ENCODE measurements at regions not wholly inside any gene's neighbourhood (a gene's known extent, or its start where the extent isn't known, plus 50 kb on each side); places are given as distances from the start of the nearest gene placed in this dataset.

DNA sequence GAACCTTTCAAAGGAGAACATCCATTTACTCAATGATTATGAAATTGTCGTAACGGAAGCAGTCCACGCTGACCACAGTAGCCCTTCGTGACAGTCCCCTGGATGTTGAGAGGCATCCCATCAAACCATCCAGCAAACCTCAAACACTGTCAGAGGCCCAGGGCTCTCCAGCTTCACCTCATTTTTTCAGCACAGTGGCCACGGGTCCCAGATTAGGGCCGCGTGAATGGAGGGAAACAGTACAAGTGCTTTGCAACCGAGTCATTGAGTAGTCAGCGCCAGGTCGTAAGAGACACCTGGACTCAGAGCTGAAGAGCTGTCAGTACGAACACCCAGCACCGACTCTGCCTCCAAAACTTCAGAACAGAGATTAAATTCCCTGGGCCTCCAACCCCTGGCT lies 552.5 kb upstream of the SALL3 start:
- H3K4me3 ChIP-seq (ENCODE audit: low read depth, low read length) = no peak overlapping the region
- DNase-seq (ENCODE audit: low read depth) = no peak
- TF ChIP-seq, protein P1, sequence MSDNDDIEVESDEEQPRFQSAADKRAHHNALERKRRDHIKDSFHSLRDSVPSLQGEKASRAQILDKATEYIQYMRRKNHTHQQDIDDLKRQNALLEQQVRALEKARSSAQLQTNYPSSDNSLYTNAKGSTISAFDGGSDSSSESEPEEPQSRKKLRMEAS (IDR thresholded peaks at IDR 0.05; ENCODE audit: low read depth, low read length) = no peak
- no peak for TF ChIP-seq MYC (IDR thresholded peaks at IDR 0.05; ENCODE audit: low read depth, low read length)
- no peak for TF ChIP-seq POLR2A (IDR thresholded peaks at IDR 0.05; ENCODE audit: extremely low read depth, insufficient read length)
- TF ChIP-seq, protein P2, sequence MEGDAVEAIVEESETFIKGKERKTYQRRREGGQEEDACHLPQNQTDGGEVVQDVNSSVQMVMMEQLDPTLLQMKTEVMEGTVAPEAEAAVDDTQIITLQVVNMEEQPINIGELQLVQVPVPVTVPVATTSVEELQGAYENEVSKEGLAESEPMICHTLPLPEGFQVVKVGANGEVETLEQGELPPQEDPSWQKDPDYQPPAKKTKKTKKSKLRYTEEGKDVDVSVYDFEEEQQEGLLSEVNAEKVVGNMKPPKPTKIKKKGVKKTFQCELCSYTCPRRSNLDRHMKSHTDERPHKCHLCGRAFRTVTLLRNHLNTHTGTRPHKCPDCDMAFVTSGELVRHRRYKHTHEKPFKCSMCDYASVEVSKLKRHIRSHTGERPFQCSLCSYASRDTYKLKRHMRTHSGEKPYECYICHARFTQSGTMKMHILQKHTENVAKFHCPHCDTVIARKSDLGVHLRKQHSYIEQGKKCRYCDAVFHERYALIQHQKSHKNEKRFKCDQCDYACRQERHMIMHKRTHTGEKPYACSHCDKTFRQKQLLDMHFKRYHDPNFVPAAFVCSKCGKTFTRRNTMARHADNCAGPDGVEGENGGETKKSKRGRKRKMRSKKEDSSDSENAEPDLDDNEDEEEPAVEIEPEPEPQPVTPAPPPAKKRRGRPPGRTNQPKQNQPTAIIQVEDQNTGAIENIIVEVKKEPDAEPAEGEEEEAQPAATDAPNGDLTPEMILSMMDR (IDR thresholded peaks at IDR 0.05; ENCODE audit: low read depth, low read length) = no peak

DNA sequence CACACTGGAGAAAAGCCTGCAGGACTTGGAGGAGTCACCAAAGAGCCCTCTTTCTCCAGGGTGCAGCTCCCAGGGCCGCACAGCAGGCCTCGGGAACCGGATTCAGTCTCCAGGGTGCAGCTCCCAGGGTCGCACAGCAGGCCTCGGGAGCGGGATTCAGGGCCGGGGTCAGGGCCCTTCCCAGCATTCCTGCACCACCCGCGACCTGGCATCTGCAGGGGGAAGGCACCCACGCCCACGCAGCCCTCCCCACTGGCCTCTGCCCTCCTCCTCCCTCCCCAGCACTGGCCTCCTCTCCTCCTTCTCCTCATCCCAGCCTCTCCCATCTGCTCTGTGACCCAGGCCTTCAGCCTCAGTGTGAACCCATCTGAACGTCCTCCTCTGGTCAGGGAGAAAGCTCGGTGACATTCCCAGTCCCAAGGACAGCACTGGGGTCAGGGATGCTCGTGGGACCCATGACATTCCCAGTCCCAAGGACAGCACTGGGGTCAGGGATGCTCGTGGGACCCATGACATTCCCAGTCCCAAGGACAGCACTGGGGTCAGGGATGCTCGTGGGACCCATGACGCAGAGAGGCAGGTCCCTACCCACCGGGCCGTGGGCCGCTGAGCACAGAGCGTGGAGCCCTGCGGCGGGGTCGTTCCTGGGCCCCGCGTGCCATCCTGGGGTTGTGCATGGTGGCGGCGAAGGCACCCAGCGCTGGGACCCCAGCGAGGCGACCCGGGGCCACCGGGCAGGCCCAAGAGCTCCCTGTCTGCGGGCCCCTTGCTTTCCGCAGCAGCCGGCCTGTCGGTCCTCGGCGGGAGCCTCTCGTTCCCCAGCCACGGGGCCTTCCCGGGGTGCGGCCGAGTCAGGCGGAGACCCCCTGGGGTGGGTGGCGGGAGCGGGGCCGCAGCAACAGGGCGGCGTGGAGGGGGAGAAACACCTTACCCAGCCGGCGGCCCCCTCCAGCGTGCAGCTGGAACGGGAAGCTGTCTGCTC lies 550.2 kb upstream of the SALL3 start:
- TF ChIP-seq MYC (IDR thresholded peaks at IDR 0.05; ENCODE audit: low read depth, low read length) (no peak), POLR2A (IDR thresholded peaks at IDR 0.05; ENCODE audit: extremely low read depth, insufficient read length) (no peak)
- TF ChIP-seq, protein P1 (IDR thresholded peaks at IDR 0.05; ENCODE audit: low read depth, low read length) = no peak
- TF ChIP-seq, protein P2 (IDR thresholded peaks at IDR 0.05; ENCODE audit: low read depth, low read length) = no peak
- no peak overlapping the region for H3K4me3 ChIP-seq (ENCODE audit: low read depth, low read length)
- no peak for DNase-seq (ENCODE audit: low read depth)

DNA sequence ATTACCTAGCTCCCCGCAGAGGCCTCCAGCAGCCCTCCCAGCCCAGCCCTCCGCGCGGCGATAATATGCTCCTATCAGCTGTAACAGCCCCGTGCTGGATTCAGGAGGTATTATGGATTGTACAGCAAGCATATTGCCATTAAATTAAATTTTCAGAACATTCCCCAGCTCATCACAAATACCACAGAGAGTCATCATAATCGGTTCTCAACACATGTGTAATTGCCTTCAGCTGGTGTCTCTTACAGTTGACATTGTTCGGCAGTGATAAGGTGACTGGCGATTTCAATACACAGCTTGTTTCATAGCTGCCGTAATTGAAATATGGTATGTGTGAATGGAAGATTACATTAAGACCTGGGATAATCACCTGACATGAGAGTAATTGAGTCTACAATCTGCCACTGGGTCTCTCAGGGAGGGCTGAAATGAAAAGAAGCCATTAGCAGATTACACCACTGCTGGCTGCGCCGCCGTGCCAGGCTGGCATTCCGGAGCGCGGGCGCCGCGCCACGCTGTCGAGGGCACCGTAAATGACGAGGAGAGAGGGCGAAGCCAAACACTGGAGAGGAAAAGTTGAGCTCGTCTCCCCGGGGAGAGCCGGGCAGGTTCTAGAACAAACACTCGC lies 549.4 kb upstream of the SALL3 start:
- TF ChIP-seq, protein P1 (IDR thresholded peaks at IDR 0.05; ENCODE audit: low read depth, low read length) = no peak
- TF ChIP-seq POLR2A (IDR thresholded peaks at IDR 0.05; ENCODE audit: extremely low read depth, insufficient read length) (no peak), MYC (IDR thresholded peaks at IDR 0.05; ENCODE audit: low read depth, low read length) (no peak)
- TF ChIP-seq, protein P2 (IDR thresholded peaks at IDR 0.05; ENCODE audit: low read depth, low read length) = no peak
- no peak overlapping the region for H3K4me3 ChIP-seq (ENCODE audit: low read depth, low read length)
- no peak for DNase-seq (ENCODE audit: low read depth)

DNA sequence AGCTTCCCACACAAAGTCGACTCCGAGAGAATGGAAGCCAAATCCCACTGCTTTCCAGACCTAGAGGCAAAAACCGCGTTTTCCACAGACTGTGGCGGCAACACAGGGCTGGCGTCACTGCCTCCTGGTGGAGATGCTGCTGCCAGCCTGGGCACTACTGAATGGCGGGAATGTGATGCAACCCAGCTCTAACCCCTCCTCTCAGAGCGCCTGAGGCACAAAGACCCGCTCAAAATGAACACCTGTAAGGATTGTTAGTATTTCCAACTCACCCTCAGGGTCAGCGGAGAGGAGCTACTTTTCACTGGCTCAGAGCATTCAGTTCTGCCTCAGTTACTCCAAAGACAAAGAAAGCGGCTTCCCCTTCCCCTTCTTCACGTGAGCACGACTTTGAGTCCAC lies 548.0 kb upstream of the SALL3 start:
- TF ChIP-seq, protein P2 (IDR thresholded peaks at IDR 0.05; ENCODE audit: low read depth, low read length) = no peak
- TF ChIP-seq, protein P1 (IDR thresholded peaks at IDR 0.05; ENCODE audit: low read depth, low read length) = no peak
- TF ChIP-seq POLR2A (IDR thresholded peaks at IDR 0.05; ENCODE audit: extremely low read depth, insufficient read length) (no peak), MYC (IDR thresholded peaks at IDR 0.05; ENCODE audit: low read depth, low read length) (no peak)
- DNase-seq (ENCODE audit: low read depth) = no peak
- H3K4me3 ChIP-seq (ENCODE audit: low read depth, low read length) = no peak overlapping the region

DNA sequence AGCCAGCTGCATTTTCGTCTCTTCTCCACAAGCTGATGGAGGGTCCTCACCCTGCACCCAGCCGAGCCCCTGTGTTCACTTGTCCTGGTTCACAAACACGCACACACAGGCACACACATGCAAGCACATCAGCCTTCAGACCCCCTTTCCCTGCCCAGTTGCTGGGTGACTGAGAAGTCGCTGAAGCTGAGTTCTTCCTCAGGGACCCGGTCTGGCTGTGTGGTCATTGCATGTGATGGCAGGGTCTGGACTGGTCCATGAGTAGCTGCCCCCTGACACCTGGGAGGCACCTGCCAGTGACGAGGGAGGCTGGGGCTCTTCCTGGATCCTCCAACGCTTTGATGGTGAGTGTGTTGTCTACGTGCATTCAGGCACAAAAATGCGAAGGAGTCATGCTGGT lies 546.1 kb upstream of the SALL3 start:
- DNase-seq (ENCODE audit: low read depth) = no peak
- TF ChIP-seq, protein P1 (IDR thresholded peaks at IDR 0.05; ENCODE audit: low read depth, low read length) = no peak
- TF ChIP-seq, protein P2 (IDR thresholded peaks at IDR 0.05; ENCODE audit: low read depth, low read length) = no peak
- TF ChIP-seq POLR2A (IDR thresholded peaks at IDR 0.05; ENCODE audit: extremely low read depth, insufficient read length) (no peak), MYC (IDR thresholded peaks at IDR 0.05; ENCODE audit: low read depth, low read length) (no peak)
- H3K4me3 ChIP-seq (ENCODE audit: low read depth, low read length) = no peak overlapping the region
